ENCODE measurements at regions not wholly inside any gene's neighbourhood (a gene's known extent, or its start where the extent isn't known, plus 50 kb on each side); places are given as distances from the start of the nearest gene placed in this dataset.

GRCh38 chr9:7542693-7543092, 256.9 kb downstream of the DMAC1 start:
- H3K27me3 ChIP-seq, result no peaks in the 10 kb centered on the region
- no peaks in the 10 kb centered on the region for H3K36me3 ChIP-seq
- no peak overlapping the region for H3K4me3 ChIP-seq
- no peak overlapping the region for H3K27ac ChIP-seq
- no peaks in the 10 kb centered on the region for H3K4me1 ChIP-seq (ENCODE audit: low read depth)
- H3K9me3 ChIP-seq (ENCODE audit: low read depth), result no peaks in the 10 kb centered on the region
- DNase-seq (ENCODE audit: low read depth in 1 of 2, low spot score in 1 of 2), result no peak
- TF ChIP-seq CTCF (IDR thresholded peaks at IDR 0.05; ENCODE audit: low read depth, low read length), result no peak

- Histone ChIP-seq H3K4me1 (ENCODE audit: low read depth) (no peaks in the 10 kb centered on the region), H3K4me3 (no peak overlapping the region), H3K9me3 (ENCODE audit: low read depth) (no peaks in the 10 kb centered on the region), H3K27me3 (no peaks in the 10 kb centered on the region), H3K36me3 (no peaks in the 10 kb centered on the region), H3K27ac (no peak overlapping the region)
- no peak for TF ChIP-seq CTCF (IDR thresholded peaks at IDR 0.05; ENCODE audit: low read depth, low read length)
- no peak for DNase-seq (ENCODE audit: low read depth in 1 of 2, low spot score in 1 of 2)
Measured at GRCh38 chr9:7542126-7542525, 257.5 kb downstream of the DMAC1 start.

DNA sequence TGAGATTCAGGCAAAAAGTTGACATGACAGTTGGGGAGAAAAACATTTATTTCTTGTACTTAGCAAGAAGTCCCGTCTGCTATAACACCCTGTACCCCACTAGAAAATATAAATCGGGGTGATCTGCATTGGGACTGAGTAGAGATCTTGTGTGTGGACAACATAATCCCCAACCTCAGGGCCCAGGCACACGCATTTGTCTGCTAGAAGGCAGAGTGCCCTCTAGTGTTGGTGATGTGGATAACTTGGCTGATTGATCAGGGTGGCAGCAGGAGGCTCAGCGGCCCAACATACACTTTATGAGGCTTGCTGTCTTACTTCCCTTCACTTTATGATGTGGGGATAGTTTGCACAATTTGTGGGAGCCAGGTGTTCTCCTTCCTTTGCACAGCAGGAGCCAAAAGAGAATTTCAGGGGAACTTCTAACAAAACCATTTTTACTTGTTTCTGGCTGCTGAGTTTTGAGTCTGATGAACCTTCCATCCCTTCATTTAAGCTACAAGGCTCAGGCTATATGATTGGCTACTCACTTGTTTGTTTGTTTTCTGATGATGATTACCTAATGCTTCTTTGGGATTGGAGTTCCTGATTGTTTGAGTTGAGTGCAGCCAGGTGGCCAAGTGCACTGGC, 263.2 kb downstream of the DMAC1 start:
- H3K27ac ChIP-seq, result no peak overlapping the region
- TF ChIP-seq CTCF (IDR thresholded peaks at IDR 0.05; ENCODE audit: low read depth, low read length), result peak; percentile 82
- no peaks in the 10 kb centered on the region for H3K9me3 ChIP-seq (ENCODE audit: low read depth)
- no peaks in the 10 kb centered on the region for H3K4me1 ChIP-seq (ENCODE audit: low read depth)
- peak; percentile 76 to 80 for DNase-seq (ENCODE audit: low read depth in 1 of 2, low spot score in 1 of 2)
- H3K27me3 ChIP-seq, result no peaks in the 10 kb centered on the region
- no peak overlapping the region for H3K4me3 ChIP-seq
- H3K36me3 ChIP-seq, result no peaks in the 10 kb centered on the region

DNA sequence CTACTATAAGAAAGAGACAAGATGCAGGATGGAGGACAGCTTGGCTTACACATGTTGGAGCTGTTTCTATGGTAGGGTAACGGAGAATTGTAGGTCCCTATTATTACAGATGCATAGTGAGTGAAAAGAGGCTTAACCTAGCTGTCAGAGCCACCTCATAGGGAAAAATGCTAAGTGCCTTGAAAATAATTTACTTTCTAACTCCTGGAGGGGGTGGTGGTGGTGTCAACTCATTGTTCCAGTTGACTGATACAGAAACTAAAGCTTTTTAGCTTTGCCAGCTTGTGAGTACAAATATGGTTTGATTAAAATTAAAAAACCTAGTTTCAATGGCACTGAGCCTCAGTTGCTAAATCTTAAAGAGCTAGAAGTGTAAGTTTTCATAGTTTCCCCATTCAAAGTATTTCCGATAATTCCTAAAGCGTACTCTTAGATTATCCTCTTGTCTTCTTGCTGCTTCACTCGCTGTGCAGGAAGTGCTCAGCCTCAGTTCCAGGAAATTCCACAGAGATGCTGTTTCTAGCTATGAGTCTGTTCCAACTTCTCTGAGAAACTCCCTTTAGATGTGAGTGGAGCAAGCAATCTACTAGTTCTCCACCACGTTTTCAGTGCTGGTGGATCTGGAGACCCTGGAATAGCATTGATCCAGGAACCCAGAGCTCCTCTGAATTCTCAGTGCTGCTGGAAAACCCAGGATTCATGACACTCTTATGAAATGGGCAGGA, 265.2 kb downstream of the DMAC1 start:
- no peak overlapping the region for H3K4me3 ChIP-seq
- TF ChIP-seq CTCF (IDR thresholded peaks at IDR 0.05; ENCODE audit: low read depth, low read length), result no peak
- no peaks in the 10 kb centered on the region for H3K9me3 ChIP-seq (ENCODE audit: low read depth)

DNA sequence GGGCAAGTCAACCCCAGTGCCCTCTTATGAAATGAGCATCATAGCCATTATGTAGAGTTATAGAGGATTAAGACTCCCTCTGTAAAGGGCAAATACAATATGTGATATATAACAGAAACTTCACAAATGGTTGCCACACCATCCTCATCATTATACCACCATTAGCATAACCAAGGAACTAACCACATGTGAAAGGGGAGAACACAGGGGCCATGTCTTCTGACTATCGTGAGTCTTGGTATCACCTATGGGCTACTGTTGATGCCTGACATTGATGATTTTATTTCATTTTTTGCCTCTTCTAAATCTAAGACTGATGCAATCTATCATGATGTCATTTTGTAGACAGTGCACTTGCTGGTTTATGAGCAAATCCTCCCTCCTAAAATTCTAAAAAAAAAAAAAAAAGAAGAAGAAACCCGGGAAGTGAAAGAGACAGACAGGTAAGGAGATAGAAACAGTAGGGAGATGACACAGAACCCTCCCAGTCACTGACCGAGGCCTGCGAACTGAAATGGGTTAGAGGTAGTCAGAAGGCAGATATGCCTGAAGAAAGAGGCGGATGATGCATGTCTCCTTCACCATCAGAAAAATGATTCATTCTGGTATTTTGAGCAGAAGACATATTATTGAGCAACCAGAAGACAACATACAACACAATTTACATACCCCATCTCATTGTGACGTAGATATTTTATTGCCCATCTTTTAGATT, 266.0 kb downstream of the DMAC1 start:
- H3K9me3 ChIP-seq (ENCODE audit: low read depth), result no peaks in the 10 kb centered on the region
- DNase-seq (ENCODE audit: low read depth in 1 of 2, low spot score in 1 of 2), result no peak

More for the DNA sequence above, 265.2 kb downstream of the DMAC1 start:
- H3K27me3 ChIP-seq, result no peaks in the 10 kb centered on the region
- peak; percentile 13 to 25 for DNase-seq (ENCODE audit: low read depth in 1 of 2, low spot score in 1 of 2)
- H3K27ac ChIP-seq, result no peak overlapping the region
- no peaks in the 10 kb centered on the region for H3K4me1 ChIP-seq (ENCODE audit: low read depth)
- H3K36me3 ChIP-seq, result no peaks in the 10 kb centered on the region

More for the DNA sequence above, 266.0 kb downstream of the DMAC1 start:
- H3K36me3 ChIP-seq, result no peaks in the 10 kb centered on the region
- no peak overlapping the region for H3K27ac ChIP-seq
- H3K27me3 ChIP-seq, result no peaks in the 10 kb centered on the region
- no peaks in the 10 kb centered on the region for H3K4me1 ChIP-seq (ENCODE audit: low read depth)
- H3K4me3 ChIP-seq, result no peak overlapping the region
- no peak for TF ChIP-seq CTCF (IDR thresholded peaks at IDR 0.05; ENCODE audit: low read depth, low read length)
